ENCODE measurements at regions not wholly inside any gene's neighbourhood (a gene's known extent, or its start where the extent isn't known, plus 50 kb on each side); places are given as distances from the start of the nearest gene placed in this dataset.

GRCh38 chr14:101118746-101119591, 215.4 kb upstream of the RTL1 start:
- BruUV-seq (replicated peaks), result no TSS peak
- intact Hi-C loops (cut with micrococcal nuclease; ENCODE audit: unreplicated experiment), result no loop called here

DNA sequence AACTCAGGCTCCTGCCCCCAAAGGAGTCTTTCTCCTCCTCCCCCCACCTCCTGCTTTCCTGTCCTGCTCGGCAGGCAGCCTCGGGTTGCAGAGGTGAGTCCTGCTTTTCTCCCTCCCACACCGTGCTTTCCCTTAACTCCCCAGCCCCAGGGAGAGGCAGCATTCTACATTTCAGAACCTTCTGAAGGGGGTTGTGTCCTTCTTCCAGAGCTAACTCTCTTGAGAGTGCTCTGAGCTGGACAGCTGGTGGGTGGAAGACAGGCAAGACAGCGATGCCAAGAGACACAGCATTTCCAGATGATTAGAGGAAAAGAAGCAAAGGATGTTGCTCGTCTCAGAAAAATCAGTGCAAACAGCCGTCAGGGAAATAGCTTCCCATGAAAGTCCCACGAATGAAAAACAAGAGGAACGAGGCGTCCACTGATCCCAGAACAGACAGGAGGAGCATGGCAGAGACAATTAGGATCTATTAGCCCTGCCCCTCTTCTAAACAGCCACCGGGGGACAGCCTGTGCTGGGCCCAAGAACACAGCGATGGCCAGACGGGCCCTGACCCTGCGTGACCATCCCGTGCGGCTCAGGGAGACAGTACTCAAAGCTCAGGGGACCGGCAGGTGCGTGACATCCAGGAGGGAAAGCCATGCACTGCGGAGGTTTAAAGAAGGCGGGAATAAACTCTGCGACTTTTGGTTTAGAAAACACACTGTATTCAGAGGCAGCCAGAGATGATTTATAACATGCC, 216.5 kb upstream of the RTL1 start:
- intact Hi-C loops (cut with micrococcal nuclease; ENCODE audit: unreplicated experiment), result no loop called here
- H3K27me3 ChIP-seq (replicated peaks; ENCODE audit: insufficient read depth, low read depth, low read length, poor library complexity), result no peaks in the 10 kb centered on the region
- no peaks in the 10 kb centered on the region for H3K9me3 ChIP-seq (ENCODE audit: low read depth, low read length, poor library complexity, severe bottlenecking)
- peaks cover 23% of the 10 kb centered on the region for H3K4me1 ChIP-seq (ENCODE audit: insufficient read depth, low read length, poor library complexity, severe bottlenecking)
- TF ChIP-seq CTCF (conservative IDR thresholded peaks at IDR 0.05; ENCODE audit: low read depth, low read length), result no peak
- TF ChIP-seq EZH2 (IDR thresholded peaks at IDR 0.05; ENCODE audit: borderline replicate concordance, low read depth, low read length, poor library complexity, severe bottlenecking), result no peak
- peak overlapping the region; percentile 61 for H3K27ac ChIP-seq (ENCODE audit: low read depth, low read length, poor library complexity, severe bottlenecking)
- DNase-seq (ENCODE audit: low spot score), result peak; percentile 7
- ChIA-PET POLR2A (ENCODE audit: low non-redundant PET) (interaction anchor here (0.6 kb wide), 1 partner anchor 18 kb away, joined by 4 read pairs; no protein-coding TSS in a partner anchor), CTCF (no interaction called here)
- H3K4me3 ChIP-seq (ENCODE audit: low read depth, low read length, poor library complexity, severe bottlenecking), result no peak overlapping the region
- BruUV-seq (replicated peaks), result no TSS peak
- no peaks in the 10 kb centered on the region for H3K36me3 ChIP-seq (ENCODE audit: insufficient read depth, low read length, poor library complexity, severe bottlenecking)

More at GRCh38 chr14:101118746-101119591, 215.4 kb upstream of the RTL1 start:
- CTCF ChIA-PET, result no interaction called here
- Histone ChIP-seq H3K36me3 (ENCODE audit: insufficient read depth, low read length, poor library complexity, severe bottlenecking) (no peaks in the 10 kb centered on the region), H3K4me3 (ENCODE audit: low read depth, low read length, poor library complexity, severe bottlenecking) (no peak overlapping the region), H3K4me1 (ENCODE audit: insufficient read depth, low read length, poor library complexity, severe bottlenecking) (peaks cover 21% of the 10 kb centered on the region), H3K9me3 (ENCODE audit: low read depth, low read length, poor library complexity, severe bottlenecking) (no peaks in the 10 kb centered on the region), H3K27ac (ENCODE audit: low read depth, low read length, poor library complexity, severe bottlenecking) (no peak overlapping the region), H3K27me3 (replicated peaks; ENCODE audit: insufficient read depth, low read depth, low read length, poor library complexity) (no peaks in the 10 kb centered on the region)
- POLR2A ChIA-PET (ENCODE audit: low non-redundant PET), result no interaction called here
- no peak for TF ChIP-seq CTCF (conservative IDR thresholded peaks at IDR 0.05; ENCODE audit: low read depth, low read length)
- no peak for TF ChIP-seq EZH2 (IDR thresholded peaks at IDR 0.05; ENCODE audit: borderline replicate concordance, low read depth, low read length, poor library complexity, severe bottlenecking)
- DNase-seq (ENCODE audit: low spot score), result no peak

DNA sequence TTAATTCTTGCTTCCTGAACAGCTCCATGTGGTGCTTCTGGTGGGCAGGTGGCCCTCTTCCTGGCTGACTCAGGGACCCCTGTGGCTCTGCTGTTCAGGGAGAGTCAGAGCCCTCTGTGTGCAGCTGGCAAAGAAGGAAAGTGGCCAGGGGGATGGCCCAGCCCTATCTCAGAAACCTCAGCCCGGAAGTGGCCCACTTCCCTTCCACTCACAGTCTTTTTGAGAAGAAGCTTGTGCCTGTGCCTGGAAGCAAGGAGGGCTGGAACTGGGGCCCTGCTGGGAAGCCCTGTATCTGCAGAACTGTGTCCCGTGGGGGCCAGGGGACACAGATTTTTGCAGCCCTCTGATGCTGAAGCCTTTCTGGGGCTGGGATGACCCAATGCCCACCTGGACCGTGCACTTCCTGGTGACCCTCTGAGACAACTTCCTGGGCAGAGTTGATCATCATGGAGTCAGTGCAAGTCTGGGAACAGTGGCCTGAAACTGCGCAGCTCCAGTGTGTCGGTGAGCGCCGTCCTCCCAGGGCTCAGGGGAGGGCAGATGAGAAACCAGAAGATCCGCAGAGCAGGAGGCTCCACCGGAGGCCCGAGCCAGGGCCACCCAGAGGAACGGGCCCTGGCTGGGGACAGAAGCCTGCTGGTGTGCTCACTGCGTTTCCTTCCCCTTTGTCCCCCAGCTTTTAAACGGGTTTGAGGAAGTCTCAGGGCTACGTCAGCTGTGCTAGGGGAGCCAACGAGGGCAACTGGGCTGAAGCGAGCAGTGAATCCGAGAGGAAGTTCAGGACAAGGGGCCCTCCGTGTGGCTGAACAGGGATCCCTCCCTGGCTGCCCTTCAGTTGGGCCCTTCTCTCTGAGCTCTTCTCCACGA, 217.4 kb upstream of the RTL1 start:
- H3K36me3 ChIP-seq (ENCODE audit: insufficient read depth, low read length, poor library complexity, severe bottlenecking), result no peaks in the 10 kb centered on the region
- ChIA-PET CTCF (no interaction called here), POLR2A (ENCODE audit: low non-redundant PET) (interaction anchor here (0.6 kb wide), 1 partner anchor 19 kb away, joined by 4 read pairs; no protein-coding TSS in a partner anchor)
- H3K4me1 ChIP-seq (ENCODE audit: insufficient read depth, low read length, poor library complexity, severe bottlenecking), result peaks cover 23% of the 10 kb centered on the region
- H3K27ac ChIP-seq (ENCODE audit: low read depth, low read length, poor library complexity, severe bottlenecking), result peak overlapping the region; percentile 63
- BruUV-seq (replicated peaks), result no TSS peak
- no peak overlapping the region for H3K4me3 ChIP-seq (ENCODE audit: low read depth, low read length, poor library complexity, severe bottlenecking)
- H3K9me3 ChIP-seq (ENCODE audit: low read depth, low read length, poor library complexity, severe bottlenecking), result no peaks in the 10 kb centered on the region
- H3K27me3 ChIP-seq (replicated peaks; ENCODE audit: insufficient read depth, low read depth, low read length, poor library complexity), result no peaks in the 10 kb centered on the region
- intact Hi-C loops (cut with micrococcal nuclease; ENCODE audit: unreplicated experiment), result no loop called here
- DNase-seq (ENCODE audit: low spot score), result peak; percentile 77
- TF ChIP-seq EZH2 (IDR thresholded peaks at IDR 0.05; ENCODE audit: borderline replicate concordance, low read depth, low read length, poor library complexity, severe bottlenecking), result no peak
- no peak for TF ChIP-seq CTCF (conservative IDR thresholded peaks at IDR 0.05; ENCODE audit: low read depth, low read length)

Measured in A673 (cell line).